GM18907 (cell line): ENCODE measurements at regions not wholly inside any gene's neighbourhood (a gene's known extent, or its start where the extent isn't known, plus 50 kb on each side); places are given as distances from the start of the nearest gene placed in this dataset.
A peak's percentile ranks its signal among the peaks of the same experiment; 100 is the strongest.

ENCODE experiments used
- ATAC-seq: cut with Tn5 transposase; IDR thresholded peaks from one replicate; pipeline ENCODE4 v1.9.1; 2021; ENCODE audit warnings: mild to moderate bottlenecking, moderate library complexity; ENCODE audit not compliant: unreplicated experiment

GRCh38 chr17:77320044-77320440, 179.3 kb downstream of the SEC14L1 start:
- no peak for ATAC-seq

GRCh38 chr17:77320485-77321256, 179.9 kb downstream of the SEC14L1 start:
- ATAC-seq: no peak

- ATAC-seq: no peak
Observed at GRCh38 chr17:77321649-77322513, 181.1 kb downstream of the SEC14L1 start.

- no peak for ATAC-seq
Observed at GRCh38 chr17:77322514-77323412, 182.0 kb downstream of the SEC14L1 start.

- no peak for ATAC-seq
Observed at GRCh38 chr17:77323413-77324171, 182.8 kb downstream of the SEC14L1 start.

- ATAC-seq: no peak
Observed at GRCh38 chr17:77324227-77324626, 183.5 kb downstream of the SEC14L1 start.

GRCh38 chr17:77325577-77326075, 184.9 kb downstream of the SEC14L1 start:
- ATAC-seq: peak; percentile 24

- no peak for ATAC-seq
Observed at GRCh38 chr17:77326076-77326591, 185.4 kb downstream of the SEC14L1 start.

GRCh38 chr17:77326636-77327035, 185.9 kb downstream of the SEC14L1 start:
- no peak for ATAC-seq

GRCh38 chr17:77327181-77327565, 186.4 kb downstream of the SEC14L1 start:
- no peak for ATAC-seq

- ATAC-seq: no peak
Observed at GRCh38 chr17:77327566-77328464, 187.0 kb downstream of the SEC14L1 start.

GRCh38 chr17:77328823-77329740, 188.3 kb downstream of the SEC14L1 start:
- no peak for ATAC-seq

- no peak for ATAC-seq
Observed at GRCh38 chr17:77329741-77330531, 189.2 kb downstream of the SEC14L1 start.

- ATAC-seq: no peak
Observed at GRCh38 chr17:77330602-77331081, 189.9 kb downstream of the SEC14L1 start.

GRCh38 chr17:77331301-77331864, 190.6 kb downstream of the SEC14L1 start:
- ATAC-seq: peak; percentile 70
